ENCODE measurements at regions not wholly inside any gene's neighbourhood (a gene's known extent, or its start where the extent isn't known, plus 50 kb on each side); places are given as distances from the start of the nearest gene placed in this dataset.

DNA sequence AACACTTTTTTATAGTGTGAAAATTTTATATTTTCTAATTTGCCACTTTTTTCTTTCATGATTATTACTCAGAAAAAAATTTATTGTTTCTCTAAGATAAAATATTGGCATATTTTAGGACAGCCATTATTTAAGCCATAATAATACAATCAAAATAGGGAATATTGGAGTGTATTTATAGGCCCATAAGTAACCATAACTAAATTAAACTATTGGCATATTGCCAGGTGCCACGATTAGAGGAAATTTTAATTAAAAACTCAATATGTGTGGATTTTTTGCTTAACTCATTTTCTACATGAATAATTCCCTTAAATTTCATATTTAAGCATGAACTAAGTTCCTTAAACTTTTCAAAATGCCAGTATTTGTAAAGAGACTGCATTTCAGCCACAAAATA is 587.8 kb downstream of the IPMK start:
- no peaks in the 10 kb centered on the region for H3K79me2 ChIP-seq (replicated peaks; ENCODE audit: insufficient read depth)
- no peaks in the 10 kb centered on the region for H3K9me2 ChIP-seq (ENCODE audit: insufficient read depth)
- Mint-ChIP-seq H3K27me3 (ENCODE audit: insufficient read depth, low read depth, poor library complexity) (peaks cover 2% of the 10 kb centered on the region), H3K36me3 (ENCODE audit: low read depth) (no peaks in the 10 kb centered on the region), H3K4me3 (no peak overlapping the region), H3K4me1 (no peaks in the 10 kb centered on the region), H3K27ac (no peak overlapping the region), H3K9me3 (no peaks in the 10 kb centered on the region)
- no peaks in the 10 kb centered on the region for H3K36me3 ChIP-seq (ENCODE audit: insufficient read depth)
- no peak overlapping the region for H2AFZ ChIP-seq
- H3K4me3 ChIP-seq = no peak overlapping the region
- H4K20me1 ChIP-seq (replicated peaks; ENCODE audit: insufficient read depth) = no peaks in the 10 kb centered on the region
- DNase-seq (ENCODE audit: low spot score) = no peak
- no peak for TF ChIP-seq REST (IDR thresholded peaks at IDR 0.05; ENCODE audit: unreplicated experiment)
- no peak for TF ChIP-seq STAT1 (IDR thresholded peaks at IDR 0.05; ENCODE audit: unreplicated experiment)
- TF ChIP-seq POLR2AphosphoS5 (IDR thresholded peaks at IDR 0.05; ENCODE audit: low read depth) = no peak
- H3K27me3 ChIP-seq (ENCODE audit: insufficient read depth) = no peaks in the 10 kb centered on the region
- ATAC-seq = no peak
- H3K27ac ChIP-seq (ENCODE audit: low read depth) = no peak overlapping the region
- H3K4me2 ChIP-seq = no peak overlapping the region
- no peaks in the 10 kb centered on the region for H3F3A ChIP-seq (replicated peaks; ENCODE audit: low read depth)
- no peaks in the 10 kb centered on the region for H3K4me1 ChIP-seq (ENCODE audit: insufficient read depth)

DNA sequence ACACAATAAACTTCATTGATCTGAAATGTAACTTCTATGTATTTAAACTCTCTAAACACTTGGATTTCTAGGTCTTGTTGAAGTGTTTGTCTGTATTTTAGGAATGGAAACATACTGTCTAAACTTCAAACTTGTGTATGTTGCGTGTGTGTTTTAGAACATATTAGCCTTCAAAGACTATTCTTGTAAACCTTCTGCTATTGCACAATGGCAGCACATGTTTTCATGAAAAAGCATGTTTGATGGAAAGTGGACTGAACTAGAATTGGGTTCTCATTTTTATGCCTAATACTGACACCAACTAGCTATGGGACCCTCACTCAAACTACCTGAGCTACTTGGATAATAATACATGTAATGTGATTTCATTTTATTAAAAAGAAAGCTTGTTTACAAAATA is 592.6 kb downstream of the IPMK start:
- Mint-ChIP-seq H3K27me3 (ENCODE audit: insufficient read depth, low read depth, poor library complexity) (no peaks in the 10 kb centered on the region), H3K27ac (no peak overlapping the region), H3K36me3 (ENCODE audit: low read depth) (no peaks in the 10 kb centered on the region), H3K4me3 (no peak overlapping the region), H3K9me3 (no peaks in the 10 kb centered on the region), H3K4me1 (no peaks in the 10 kb centered on the region)
- H3K4me3 ChIP-seq = no peak overlapping the region
- no peak overlapping the region for H2AFZ ChIP-seq
- H4K20me1 ChIP-seq (replicated peaks; ENCODE audit: insufficient read depth) = no peaks in the 10 kb centered on the region
- H3F3A ChIP-seq (replicated peaks; ENCODE audit: low read depth) = no peaks in the 10 kb centered on the region
- no peak for DNase-seq (ENCODE audit: low spot score)
- no peaks in the 10 kb centered on the region for H3K27me3 ChIP-seq (ENCODE audit: insufficient read depth)
- no peaks in the 10 kb centered on the region for H3K36me3 ChIP-seq (ENCODE audit: insufficient read depth)
- no peaks in the 10 kb centered on the region for H3K79me2 ChIP-seq (replicated peaks; ENCODE audit: insufficient read depth)
- H3K4me1 ChIP-seq (ENCODE audit: insufficient read depth) = no peaks in the 10 kb centered on the region
- H3K27ac ChIP-seq (ENCODE audit: low read depth) = no peak overlapping the region
- H3K4me2 ChIP-seq = no peak overlapping the region
- ATAC-seq = no peak
- H3K9me2 ChIP-seq (ENCODE audit: insufficient read depth) = no peaks in the 10 kb centered on the region
- TF ChIP-seq REST (IDR thresholded peaks at IDR 0.05; ENCODE audit: unreplicated experiment) (no peak), EZH2phosphoT487 (IDR thresholded peaks at IDR 0.05; ENCODE audit: unreplicated experiment) (no peak), ZNF114 (CRISPR knock-in tag; IDR thresholded peaks at IDR 0.05) (no peak), CTCF (conservative IDR thresholded peaks at IDR 0.05; ENCODE audit: low read depth in 2 of 2) (no peak), POLR2AphosphoS5 (IDR thresholded peaks at IDR 0.05; ENCODE audit: low read depth) (no peak), EZH2 (IDR thresholded peaks at IDR 0.05; ENCODE audit: low read depth, unreplicated experiment) (no peak)
- TF ChIP-seq, protein P1, sequence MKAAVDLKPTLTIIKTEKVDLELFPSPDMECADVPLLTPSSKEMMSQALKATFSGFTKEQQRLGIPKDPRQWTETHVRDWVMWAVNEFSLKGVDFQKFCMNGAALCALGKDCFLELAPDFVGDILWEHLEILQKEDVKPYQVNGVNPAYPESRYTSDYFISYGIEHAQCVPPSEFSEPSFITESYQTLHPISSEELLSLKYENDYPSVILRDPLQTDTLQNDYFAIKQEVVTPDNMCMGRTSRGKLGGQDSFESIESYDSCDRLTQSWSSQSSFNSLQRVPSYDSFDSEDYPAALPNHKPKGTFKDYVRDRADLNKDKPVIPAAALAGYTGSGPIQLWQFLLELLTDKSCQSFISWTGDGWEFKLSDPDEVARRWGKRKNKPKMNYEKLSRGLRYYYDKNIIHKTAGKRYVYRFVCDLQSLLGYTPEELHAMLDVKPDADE (IDR thresholded peaks at IDR 0.05) = no peak
